NOMO-1 treated with dmso at 0.1 percent for 144 hours (cell line): ENCODE measurements at regions not wholly inside any gene's neighbourhood (a gene's known extent, or its start where the extent isn't known, plus 50 kb on each side); places are given as distances from the start of the nearest gene placed in this dataset.
A peak's percentile ranks its signal among the peaks of the same experiment; 100 is the strongest.

Source experiments
- DNase-seq: peaks from one replicate; lab custom pipeline; 2025; ENCODE audit not compliant: unreplicated experiment; lab: John Stamatoyannopoulos, UW

GRCh38 chr10:33673839-33674415 lies 339.5 kb upstream of the NRP1 start:
- DNase-seq = no peak

DNA sequence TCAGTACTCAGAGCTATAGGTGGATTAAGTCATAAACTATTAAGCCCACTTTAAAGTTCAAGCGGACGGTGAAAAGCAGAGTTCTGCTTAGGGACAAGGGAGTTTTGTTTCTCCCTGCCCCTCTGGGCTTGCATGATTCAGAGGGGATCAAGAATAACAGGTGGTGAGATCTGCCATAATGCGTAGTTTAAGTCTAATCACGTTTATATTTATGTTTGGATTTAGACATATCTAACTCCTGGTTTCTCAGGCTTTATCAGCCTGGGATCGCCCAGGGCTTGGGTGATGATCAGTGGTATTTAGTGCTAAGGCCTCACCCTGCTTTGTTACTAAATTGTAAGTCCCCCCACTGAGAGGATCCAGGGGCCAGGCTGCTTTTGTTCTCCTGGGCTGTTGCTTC lies 335.4 kb upstream of the NRP1 start:
- DNase-seq = no peak

GRCh38 chr10:33666686-33667480 lies 332.4 kb upstream of the NRP1 start:
- peak; percentile 51 for DNase-seq

DNA sequence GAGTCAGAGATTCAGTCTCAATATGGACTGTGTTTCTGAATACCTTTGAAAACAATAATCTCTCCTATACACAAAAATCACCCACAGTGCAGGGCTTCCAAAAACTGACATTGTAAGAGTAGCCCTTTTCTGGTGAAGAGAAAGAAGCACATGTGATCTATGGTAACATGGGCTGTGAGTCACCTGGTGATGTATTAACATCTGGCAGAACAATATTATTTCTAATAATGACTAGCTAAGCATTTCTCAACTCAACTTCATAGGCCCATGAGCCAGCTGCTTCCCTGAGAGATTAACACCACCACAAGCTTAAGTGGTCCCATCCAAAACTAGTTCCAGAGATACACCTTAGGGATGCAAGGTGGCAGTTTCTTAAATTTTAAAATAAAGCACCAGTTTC lies 331.0 kb upstream of the NRP1 start:
- DNase-seq = no peak

DNA sequence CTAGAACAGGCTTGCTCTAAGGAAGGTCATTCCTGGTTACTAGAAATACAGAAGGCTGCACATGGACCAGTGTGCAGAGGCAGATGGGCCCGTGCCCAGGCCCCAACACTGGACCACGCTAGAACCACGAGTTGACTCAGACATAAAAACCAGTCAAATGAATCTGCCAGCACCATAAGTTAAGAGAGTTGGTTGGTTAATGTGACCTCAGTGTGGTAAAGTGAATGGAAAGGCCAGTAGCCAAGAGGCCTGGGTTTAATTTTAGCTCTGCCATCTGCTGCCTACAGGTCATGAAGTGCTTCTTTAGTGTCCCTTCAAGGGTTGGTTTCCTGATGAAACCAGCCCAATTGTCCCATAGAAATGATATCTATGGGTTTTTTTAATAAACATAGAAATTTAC lies 329.6 kb upstream of the NRP1 start:
- DNase-seq = no peak

GRCh38 chr10:33661580-33662336 lies 327.3 kb upstream of the NRP1 start:
- DNase-seq = peak; percentile 92

DNA sequence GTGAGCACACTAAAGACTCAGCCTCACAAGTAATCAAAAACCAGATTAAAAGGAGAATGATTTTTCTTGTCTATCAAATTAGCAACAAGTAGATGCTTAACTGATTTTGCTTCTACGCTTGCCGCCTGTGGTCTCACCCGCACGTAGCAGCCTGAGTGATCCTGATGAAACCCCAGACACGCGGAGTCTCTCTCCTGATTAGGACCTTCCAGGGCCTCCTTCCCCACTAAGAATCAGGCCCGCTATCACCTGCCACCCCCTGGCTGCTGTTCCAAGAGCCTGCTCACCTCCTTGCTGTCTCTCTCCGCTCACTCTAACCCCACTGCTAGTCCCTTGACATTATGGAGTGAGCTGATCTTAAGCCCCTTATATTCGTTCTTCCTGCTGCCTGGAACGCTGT lies 325.9 kb upstream of the NRP1 start:
- no peak for DNase-seq

DNA sequence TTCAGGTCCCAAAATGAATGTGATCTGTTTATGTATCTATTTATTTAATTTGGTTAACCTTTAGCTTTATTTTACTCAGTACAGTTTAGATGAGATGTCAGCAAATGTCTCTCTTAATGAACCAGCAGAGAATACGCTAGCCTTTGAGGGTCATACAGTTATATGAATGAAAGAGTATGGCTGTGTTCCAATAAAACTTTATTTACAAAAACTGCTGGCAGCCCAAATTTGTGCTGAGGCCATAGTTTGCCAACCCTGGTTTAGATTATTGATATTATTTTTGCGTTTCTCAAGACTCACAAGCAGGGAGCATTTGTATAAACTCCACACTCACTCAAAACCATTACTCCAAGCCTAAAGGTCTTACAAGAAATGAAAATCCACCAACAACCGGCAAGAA lies 323.4 kb upstream of the NRP1 start:
- DNase-seq = no peak

- no peak for DNase-seq
Measured at GRCh38 chr10:33657154-33657908, 322.9 kb upstream of the NRP1 start.

DNA sequence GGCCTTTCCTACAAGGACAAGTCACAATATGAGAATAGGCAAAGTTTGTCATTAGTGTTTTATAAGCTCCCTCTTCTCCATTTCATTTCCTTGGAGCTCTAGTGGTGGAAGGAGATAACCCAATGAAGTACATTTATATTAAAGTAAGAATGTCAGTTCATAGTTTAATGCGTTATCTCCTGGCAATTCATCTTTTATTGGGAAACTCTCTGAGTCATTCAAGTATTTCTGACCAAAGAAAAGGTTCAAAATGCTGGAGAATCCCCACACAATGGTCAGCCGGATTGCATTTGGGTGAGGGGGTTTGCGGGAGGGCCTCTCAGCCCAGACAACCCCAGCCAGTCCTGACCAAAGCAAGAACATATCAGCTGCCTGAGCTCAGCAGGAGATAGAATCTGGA lies 321.5 kb upstream of the NRP1 start:
- DNase-seq = no peak

DNA sequence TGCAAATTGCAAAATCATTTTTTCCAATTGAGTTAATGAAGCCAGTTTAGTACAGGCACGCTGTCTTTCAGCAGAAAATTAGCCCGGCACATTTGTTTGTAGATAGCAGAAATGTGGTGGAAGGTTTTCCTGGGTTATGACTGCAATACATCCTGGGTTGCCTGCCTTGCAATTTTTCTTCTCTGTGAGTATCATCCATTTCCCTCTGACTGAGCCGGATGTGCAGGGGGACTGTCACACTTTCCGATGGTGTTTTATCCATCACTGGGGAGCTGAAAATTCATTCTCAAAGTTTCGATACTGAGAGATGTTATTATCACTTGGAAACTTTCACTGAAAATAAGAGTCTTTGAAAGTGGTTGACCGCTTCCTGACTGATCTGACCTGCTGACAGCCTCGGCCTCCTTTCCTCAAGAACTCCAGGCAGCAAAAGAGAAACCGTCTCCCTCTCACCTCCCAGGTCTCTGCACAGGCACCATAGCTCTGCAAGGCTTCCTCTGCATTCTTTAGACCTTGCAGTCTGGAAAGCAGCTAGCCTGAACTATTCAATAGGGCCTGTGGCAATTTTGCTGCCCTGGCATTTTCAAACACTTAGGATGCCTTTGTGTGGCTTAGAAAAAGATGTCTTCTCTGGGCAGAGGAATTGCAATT lies 320.8 kb upstream of the NRP1 start:
- no peak for DNase-seq

- no peak for DNase-seq
Measured at GRCh38 chr10:33653584-33654367, 319.3 kb upstream of the NRP1 start.

DNA sequence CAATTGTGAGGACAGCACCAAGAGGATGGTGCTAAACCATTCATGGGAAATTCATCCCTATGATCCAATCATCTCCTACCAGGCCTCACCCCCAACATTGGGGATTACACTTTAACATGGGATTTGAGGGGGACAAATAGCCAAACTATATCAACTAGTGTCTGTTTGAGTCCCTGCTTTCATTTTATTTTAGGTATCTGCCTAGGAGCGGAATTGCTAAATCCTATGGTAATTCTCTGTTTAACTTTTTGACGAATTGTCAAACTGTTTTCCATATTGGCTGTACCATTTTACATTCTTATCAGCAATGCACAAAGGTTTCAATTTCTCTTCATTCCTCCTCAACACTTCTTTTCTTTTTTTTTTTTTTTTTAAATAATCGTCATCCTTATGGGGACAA lies 318.4 kb upstream of the NRP1 start:
- DNase-seq = no peak

GRCh38 chr10:33650131-33650530 lies 315.7 kb upstream of the NRP1 start:
- peak; percentile 81 for DNase-seq

GRCh38 chr10:33643042-33643441 lies 308.6 kb upstream of the NRP1 start:
- no peak for DNase-seq

DNA sequence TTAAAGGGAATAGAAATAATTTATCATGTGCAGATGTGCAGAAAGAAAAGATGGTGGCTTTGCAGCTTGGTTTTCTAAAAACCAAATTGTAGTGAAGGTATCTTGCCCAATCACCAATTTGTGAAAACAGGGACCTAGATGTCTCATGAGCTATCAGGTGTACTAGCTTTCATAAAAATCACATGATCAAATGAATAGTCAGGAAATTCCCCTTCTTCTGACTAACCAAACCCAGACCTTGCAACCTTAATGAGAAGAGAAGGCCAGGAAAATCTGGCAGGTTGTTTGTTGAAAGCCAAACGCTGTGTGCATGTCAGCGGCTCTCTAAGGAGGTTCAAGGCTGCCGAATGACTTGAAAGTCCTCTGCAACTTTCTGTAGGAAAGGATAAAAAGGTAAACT lies 304.4 kb upstream of the NRP1 start:
- no peak for DNase-seq

- DNase-seq = no peak
Measured at GRCh38 chr10:33638374-33638773, 303.9 kb upstream of the NRP1 start.

GRCh38 chr10:33635967-33636515 lies 301.6 kb upstream of the NRP1 start:
- DNase-seq = no peak

- DNase-seq = no peak
Measured at GRCh38 chr10:33632432-33632831, 298.0 kb upstream of the NRP1 start.

DNA sequence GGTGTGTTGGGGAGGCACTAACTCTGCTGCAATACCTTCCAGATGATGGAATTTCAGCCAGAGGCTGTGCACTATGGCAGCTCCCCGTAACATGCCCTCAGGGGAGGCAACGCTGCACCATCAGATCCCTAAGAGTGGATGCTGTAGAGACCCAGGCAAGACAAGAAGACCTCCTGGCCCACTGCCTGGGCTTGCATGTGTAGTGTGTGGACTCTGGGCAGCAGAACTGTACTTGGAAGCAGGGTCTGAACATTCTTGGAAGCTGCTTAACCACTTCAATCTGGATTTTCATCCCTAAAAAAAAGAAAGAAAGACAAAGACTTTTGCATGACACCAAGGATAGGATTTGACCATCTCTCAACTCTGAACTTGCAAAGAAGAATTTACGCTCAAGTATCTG lies 297.5 kb upstream of the NRP1 start:
- DNase-seq = no peak
